Neuronal stem cell (in vitro differentiated cells): ENCODE measurements at regions not wholly inside any gene's neighbourhood (a gene's known extent, or its start where the extent isn't known, plus 50 kb on each side); places are given as distances from the start of the nearest gene placed in this dataset.

Experiments
- DNase-seq: peaks from one replicate; pipeline ENCODE4 v3.0.0-alpha.2; 2013; ENCODE audit warnings: low spot score
- H2AFZ ChIP-seq: one replicate; pipeline ENCODE4 v1.6.1; 2013; ENCODE audit warnings: mild to moderate bottlenecking, low read length, inconsistent platforms
- H2AK5ac ChIP-seq: 2 replicates; pipeline ENCODE4 v1.6.1; 2013; ENCODE audit warnings: low read depth, mild to moderate bottlenecking, inconsistent platforms, low read length, moderate library complexity, mixed read lengths
- H2BK120ac ChIP-seq: 2 replicates; pipeline ENCODE4 v1.6.1; 2013; ENCODE audit warnings: low read depth, mild to moderate bottlenecking, inconsistent platforms, low read length, moderate library complexity, mixed read lengths
- H2BK12ac ChIP-seq: one replicate; pipeline ENCODE4 v1.6.1; 2013; ENCODE audit warnings: low read length, inconsistent platforms
- H2BK15ac ChIP-seq: 2 replicates; pipeline ENCODE4 v1.6.1; 2013; ENCODE audit warnings: mild to moderate bottlenecking, low read length, inconsistent platforms, mixed read lengths
- H2BK5ac ChIP-seq: one replicate; pipeline ENCODE4 v1.6.1; 2013; ENCODE audit warnings: inconsistent platforms, mild to moderate bottlenecking, low read length, moderate library complexity
- H3K14ac ChIP-seq: one replicate; pipeline ENCODE4 v1.6.1; 2013; ENCODE audit warnings: low read length, inconsistent platforms
- H3K18ac ChIP-seq: 2 replicates; pipeline ENCODE4 v1.6.1; 2013; ENCODE audit warnings: low read length, inconsistent platforms
- H3K23ac ChIP-seq: 2 replicates; pipeline ENCODE4 v1.6.1; 2013; ENCODE audit warnings: low read depth, mild to moderate bottlenecking, mixed read lengths, low read length, inconsistent platforms; ENCODE audit not compliant: poor library complexity
- H3K27ac ChIP-seq: replicated peaks from 3 replicates; pipeline ENCODE4 v1.5.1; 2013; ENCODE audit warnings: low read length, inconsistent platforms
- H3K27me3 ChIP-seq, 3 experiments: 2 replicates each; pipeline ENCODE4 v1.6.1; 2013; ENCODE audit warnings: low read length in 3 of 3, mild to moderate bottlenecking in 2 of 3, inconsistent platforms in 1 of 3, low read depth in 1 of 3, mixed read lengths in 1 of 3, moderate library complexity in 1 of 3; ENCODE audit not compliant: control insufficient read depth in 3 of 3, insufficient read depth in 3 of 3
- H3K36me3 ChIP-seq, 2 donors: replicated peaks in 1 of 2; 2 replicates each; pipeline ENCODE4 v1.6.1; 2013; ENCODE audit warnings: low read length in 2 of 2; ENCODE audit not compliant: control insufficient read depth in 2 of 2, insufficient read depth in 2 of 2
- H3K4ac ChIP-seq: 2 replicates; pipeline ENCODE4 v1.6.1; 2013; ENCODE audit warnings: inconsistent platforms, mild to moderate bottlenecking, low read length, moderate library complexity
- H3K4me1 ChIP-seq, 2 donors: 1 replicate in 1 of 2; 2 replicates in 1 of 2; pipeline ENCODE4 v1.6.1; 2013; ENCODE audit warnings: low read length in 2 of 2, low read depth in 1 of 2; ENCODE audit not compliant: control insufficient read depth in 2 of 2, insufficient read depth in 1 of 2
- H3K4me2 ChIP-seq: one replicate; pipeline ENCODE4 v1.6.1; 2013; ENCODE audit warnings: mild to moderate bottlenecking, low read length, inconsistent platforms; ENCODE audit not compliant: insufficient read depth, poor library complexity, severe bottlenecking
- H3K4me3 ChIP-seq, 2 donors: 2 replicates each; pipeline ENCODE4 v1.5.1; 2013; ENCODE audit warnings: low read length in 2 of 2, mild to moderate bottlenecking in 2 of 2, inconsistent platforms in 1 of 2, moderate library complexity in 1 of 2
- H3K79me1 ChIP-seq: one replicate; pipeline ENCODE4 v1.6.1; 2013; ENCODE audit warnings: low read depth, mild to moderate bottlenecking, inconsistent platforms, low read length, moderate library complexity
- H3K9ac ChIP-seq: one replicate; pipeline ENCODE4 v1.6.1; 2013; ENCODE audit warnings: mild to moderate bottlenecking, low read depth, low read length, inconsistent platforms; ENCODE audit not compliant: poor library complexity
- H3K9me3 ChIP-seq, 2 donors: replicated peaks in 1 of 2; 2 replicates each; pipeline versions ENCODE3 to v1.6.1; 2013; ENCODE audit warnings: low read length in 2 of 2, mild to moderate bottlenecking in 2 of 2, inconsistent platforms in 1 of 2, low read depth in 1 of 2, mixed read lengths in 1 of 2, moderate library complexity in 1 of 2; ENCODE audit not compliant: control insufficient read depth in 2 of 2, insufficient read depth in 1 of 2
- H4K8ac ChIP-seq: one replicate; pipeline ENCODE4 v1.6.1; 2013; ENCODE audit warnings: low read depth, mild to moderate bottlenecking, inconsistent platforms, low read length, moderate library complexity
- H4K91ac ChIP-seq: one replicate; pipeline ENCODE4 v1.6.1; 2013; ENCODE audit warnings: low read length, low read depth, mild to moderate bottlenecking, inconsistent platforms; ENCODE audit not compliant: poor library complexity
- WGBS, 2 donors: extraction: QIAGEN DNeasy Blood & Tissue Kit; methylation state at CpG; one replicate each; pipeline ENCODE4 v1.1.7; 2013; ENCODE audit warnings: missing lambda C conversion rate in 2 of 2, mixed read lengths in 1 of 2; ENCODE audit not compliant: insufficient read length in 2 of 2, insufficient replicate concordance in 1 of 2; ENCODE audit errors: extremely low coverage in 2 of 2; 5-methylcytosine and 5-hydroxymethylcytosine counted together

GRCh38 chr16:77488652-77489051 lies 53.8 kb upstream of the ADAMTS18 start:
- Histone ChIP-seq H3K27me3 (no peaks in the 10 kb centered on the region), H4K91ac (no peak overlapping the region), H2BK5ac (no peak overlapping the region), H3K27ac (no peak overlapping the region), H2BK120ac (no peak overlapping the region), H2AFZ (no peak overlapping the region), H2AK5ac (no peak overlapping the region), H3K4ac (no peak overlapping the region), H2BK12ac (no peak overlapping the region), H3K36me3 (no peaks in the 10 kb centered on the region), H3K14ac (no peak overlapping the region), H3K4me2 (no peak overlapping the region), H3K4me3 (no peak overlapping the region), H4K8ac (no peak overlapping the region), H3K4me1 (peaks cover 0 to 2% of the 10 kb centered on the region in 2 donors), H3K9ac (no peak overlapping the region), H2BK15ac (no peak overlapping the region), H3K79me1 (no peaks in the 10 kb centered on the region), H3K18ac (no peak overlapping the region), H3K23ac (no peak overlapping the region), H3K9me3 (peaks cover 0 to 1% of the 10 kb centered on the region in 2 donors)
- WGBS, 2 donors: no CpG with 5 or more reads among the region's 3 CpGs
- no peak for DNase-seq

GRCh38 chr16:77491091-77491490 lies 56.3 kb upstream of the ADAMTS18 start:
- H2BK5ac ChIP-seq: no peak overlapping the region
- peaks cover 0 to 1% of the 10 kb centered on the region in 2 donors for H3K9me3 ChIP-seq
- no peak overlapping the region for H2AFZ ChIP-seq
- H2BK15ac ChIP-seq: no peak overlapping the region
- H3K18ac ChIP-seq: no peak overlapping the region
- no peak overlapping the region for H3K4me2 ChIP-seq
- H3K79me1 ChIP-seq: no peaks in the 10 kb centered on the region
- no peaks in the 10 kb centered on the region for H3K27me3 ChIP-seq
- H2BK120ac ChIP-seq: no peak overlapping the region
- no peak overlapping the region for H4K91ac ChIP-seq
- H2AK5ac ChIP-seq: no peak overlapping the region
- no peak overlapping the region for H4K8ac ChIP-seq
- peaks cover 0 to 2% of the 10 kb centered on the region in 2 donors for H3K4me1 ChIP-seq
- WGBS, 2 donors: 100% methylated on average over 2 of the region's 5 CpGs; no CpG with 5 or more reads in 1 of the 2 donors
- no peak overlapping the region for H3K9ac ChIP-seq
- no peak overlapping the region for H3K14ac ChIP-seq
- no peak overlapping the region for H2BK12ac ChIP-seq
- H3K4ac ChIP-seq: no peak overlapping the region
- H3K4me3 ChIP-seq: no peak overlapping the region
- DNase-seq: no peak
- no peak overlapping the region for H3K27ac ChIP-seq
- no peak overlapping the region for H3K23ac ChIP-seq
- no peaks in the 10 kb centered on the region for H3K36me3 ChIP-seq

GRCh38 chr16:77496934-77497333 lies 62.1 kb upstream of the ADAMTS18 start:
- no peak overlapping the region for H2AFZ ChIP-seq
- H4K8ac ChIP-seq: no peak overlapping the region
- DNase-seq: no peak
- no CpG with 5 or more reads among the region's 2 CpGs for WGBS, 2 donors
- H2BK120ac ChIP-seq: no peak overlapping the region
- no peak overlapping the region for H3K4ac ChIP-seq
- no peak overlapping the region for H3K23ac ChIP-seq
- H3K27ac ChIP-seq: no peak overlapping the region
- no peak overlapping the region for H3K18ac ChIP-seq
- H3K9me3 ChIP-seq: peaks cover 0 to 1% of the 10 kb centered on the region in 2 donors
- H3K36me3 ChIP-seq: no peaks in the 10 kb centered on the region
- no peak overlapping the region for H2BK15ac ChIP-seq
- H4K91ac ChIP-seq: no peak overlapping the region
- no peak overlapping the region for H2AK5ac ChIP-seq
- H3K9ac ChIP-seq: no peak overlapping the region
- H2BK12ac ChIP-seq: no peak overlapping the region
- H3K4me1 ChIP-seq: peaks cover 3 to 10% of the 10 kb centered on the region in 2 donors
- no peaks in the 10 kb centered on the region for H3K27me3 ChIP-seq
- H3K4me2 ChIP-seq: no peak overlapping the region
- H3K79me1 ChIP-seq: no peaks in the 10 kb centered on the region
- H3K14ac ChIP-seq: no peak overlapping the region
- H2BK5ac ChIP-seq: no peak overlapping the region
- H3K4me3 ChIP-seq: no peak overlapping the region

GRCh38 chr16:77499373-77500285 lies 64.8 kb upstream of the ADAMTS18 start:
- Histone ChIP-seq H3K4me1 (peaks cover 3 to 10% of the 10 kb centered on the region in 2 donors), H3K27ac (no peak overlapping the region), H4K91ac (no peak overlapping the region), H2AK5ac (peak overlapping the region; percentile 59), H2BK5ac (no peak overlapping the region), H2BK15ac (no peak overlapping the region), H3K79me1 (no peaks in the 10 kb centered on the region), H4K8ac (no peak overlapping the region), H3K23ac (no peak overlapping the region), H3K4ac (no peak overlapping the region), H3K4me2 (no peak overlapping the region), H3K4me3 (no peak overlapping the region), H2BK120ac (no peak overlapping the region), H3K14ac (no peak overlapping the region), H3K18ac (peak overlapping the region; percentile 73), H3K36me3 (no peaks in the 10 kb centered on the region), H3K9ac (no peak overlapping the region), H2AFZ (no peak overlapping the region), H2BK12ac (peak overlapping the region; percentile 82), H3K9me3 (no peaks in the 10 kb centered on the region), H3K27me3 (no peaks in the 10 kb centered on the region)
- DNase-seq: no peak
- no CpG with 5 or more reads among the region's 12 CpGs for WGBS, 2 donors
